Sigmoid colon (tissue), 4 donors: ENCODE measurements at regions not wholly inside any gene's neighbourhood (a gene's known extent, or its start where the extent isn't known, plus 50 kb on each side); places are given as distances from the start of the nearest gene placed in this dataset.

Experiments used
- CTCF ChIP-seq, 4 experiments: fragments of 450-650 bp in 3 of 4; fragments of 200-600 bp in 1 of 4; IDR thresholded peaks; one replicate each; pipeline ENCODE4 v1.5.1; 2016 to 2019; ENCODE audit warnings: antibody characterized with exemption in 4 of 4, mild to moderate bottlenecking in 3 of 4, moderate library complexity in 2 of 4
- POLR2AphosphoS5 ChIP-seq, 4 donors: sonication (generic); formaldehyde crosslinking; IDR thresholded peaks; one replicate each; pipeline ENCODE4 v1.6.1; 2017; ENCODE audit warnings: antibody characterized with exemption in 4 of 4

- TF ChIP-seq CTCF (IDR thresholded peaks at IDR 0.05), result no peak
- no peak for TF ChIP-seq POLR2AphosphoS5 (IDR thresholded peaks at IDR 0.05)
These were observed 171.1 kb downstream of the CRYBB2 start for GRCh38 chr22:25390297-25391240.
